Neural progenitor cell (in vitro differentiated cells): ENCODE measurements at regions not wholly inside any gene's neighbourhood (a gene's known extent, or its start where the extent isn't known, plus 50 kb on each side); places are given as distances from the start of the nearest gene placed in this dataset.

Experiments used
- DNase-seq: peaks from one replicate; pipeline ENCODE4 v3.0.0-alpha.2; 2016; ENCODE audit warnings: low spot score
- H2AFZ ChIP-seq: fragments of 200-600 bp; sonication (generic); replicated peaks from 2 replicates; pipeline ENCODE4 v1.6.1; 2016; ENCODE audit warnings: antibody characterized with exemption
- H3F3A ChIP-seq: fragments of 200-600 bp; sonication (generic); 2 replicates; pipeline ENCODE4 v1.6.1; 2016; ENCODE audit warnings: antibody characterized with exemption, low read depth
- H3K27ac ChIP-seq: fragments of 200-600 bp; sonication (generic); 2 replicates; pipeline ENCODE4 v1.5.1; 2016; ENCODE audit warnings: mild to moderate bottlenecking
- H3K27me3 ChIP-seq: fragments of 200-600 bp; sonication (generic); 2 replicates; pipeline ENCODE4 v1.6.1; 2016; ENCODE audit warnings: mild to moderate bottlenecking, moderate library complexity
- H3K36me3 ChIP-seq: fragments of 200-600 bp; sonication (generic); 2 replicates; pipeline ENCODE4 v1.5.1; 2016
- H3K4me1 ChIP-seq: fragments of 200-600 bp; sonication (generic); 2 replicates; pipeline ENCODE4 v1.6.1; 2016; ENCODE audit warnings: mixed run types
- H3K4me2 ChIP-seq: fragments of 200-600 bp; sonication (generic); 2 replicates; pipeline ENCODE4 v1.6.1; 2016
- H3K4me3 ChIP-seq: fragments of 200-600 bp; sonication (generic); 2 replicates; pipeline ENCODE4 v1.5.1; 2016
- H3K79me2 ChIP-seq: fragments of 200-600 bp; sonication (generic); 2 replicates; pipeline ENCODE4 v1.6.1; 2016; ENCODE audit warnings: low read depth
- H3K9ac ChIP-seq: fragments of 200-600 bp; sonication (generic); 2 replicates; pipeline ENCODE4 v1.6.1; 2016
- H3K9me3 ChIP-seq: fragments of 200-600 bp; sonication (generic); 2 replicates; pipeline ENCODE4 v1.5.1; 2016; ENCODE audit warnings: low read depth
- H4K20me1 ChIP-seq: fragments of 200-600 bp; sonication (generic); 2 replicates; pipeline ENCODE4 v1.6.1; 2016; ENCODE audit warnings: low read depth
- H3K27ac Mint-ChIP-seq: 3 replicates; pipeline ENCODE4 v1.8.0; 2021; ENCODE audit warnings: mixed read lengths
- H3K27me3 Mint-ChIP-seq: 2 replicates; pipeline ENCODE4 v1.8.0; 2022; ENCODE audit warnings: low read depth, mild to moderate bottlenecking, inconsistent platforms, moderate library complexity, mixed read lengths; ENCODE audit not compliant: insufficient read depth
- H3K36me3 Mint-ChIP-seq: 3 replicates; pipeline ENCODE4 v1.8.0; 2021; ENCODE audit warnings: mixed read lengths
- H3K4me1 Mint-ChIP-seq: 3 replicates; pipeline ENCODE4 v1.8.0; 2021; ENCODE audit warnings: mixed read lengths
- H3K4me3 Mint-ChIP-seq: 3 replicates; pipeline ENCODE4 v1.8.0; 2021; ENCODE audit warnings: mild to moderate bottlenecking, moderate library complexity, mixed read lengths
- H3K9me3 Mint-ChIP-seq: 3 replicates; pipeline ENCODE4 v1.8.0; 2020; ENCODE audit warnings: mixed read lengths
- EZH2 ChIP-seq: fragments of 200-600 bp; sonication (generic); IDR thresholded peaks from 2 replicates; pipeline ENCODE4 v1.6.1; 2017; ENCODE audit warnings: antibody characterized with exemption, mild to moderate bottlenecking, moderate library complexity
- EZH2phosphoT487 ChIP-seq: fragments of 200-600 bp; sonication (generic); IDR thresholded peaks from 2 replicates; pipeline ENCODE4 v1.6.1; 2017; ENCODE audit warnings: antibody characterized with exemption
- TF ChIP-seq, protein P1 (sequence below): fragments of 200-600 bp; sonication (generic); IDR thresholded peaks from 2 replicates; pipeline ENCODE4 v1.5.1; 2017; ENCODE audit warnings: antibody characterized with exemption, mild to moderate bottlenecking

DNA sequence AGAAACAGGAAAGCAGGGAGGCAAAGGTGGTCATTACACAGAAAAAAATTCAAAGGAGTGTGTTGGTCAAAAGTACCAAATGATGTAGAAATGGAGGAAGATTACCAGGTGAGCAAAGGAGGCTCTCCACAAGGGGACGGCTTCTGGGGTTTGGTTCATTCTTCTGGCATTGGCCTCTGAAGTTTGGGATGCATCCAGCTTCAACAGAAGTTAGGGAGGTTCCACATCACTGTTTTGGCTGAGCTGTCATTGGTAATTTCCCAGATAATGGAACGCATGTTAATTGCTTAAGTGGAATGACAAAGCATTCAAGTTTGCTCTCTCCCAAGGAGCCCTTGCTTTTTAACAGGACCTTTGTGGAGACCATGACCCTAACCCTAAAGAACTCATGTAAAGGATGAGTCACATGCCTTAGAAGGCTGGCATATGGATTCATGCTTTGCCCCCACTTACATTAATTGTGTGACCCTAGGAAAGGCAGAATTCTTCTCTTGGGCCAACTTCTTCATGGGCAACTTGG is 398.6 kb downstream of the GPAM start:
- Histone ChIP-seq H4K20me1 (no peaks in the 10 kb centered on the region), H3K9ac (no peak overlapping the region), H3K9me3 (no peaks in the 10 kb centered on the region), H3K4me2 (no peak overlapping the region), H3K4me3 (no peak overlapping the region), H3K79me2 (no peaks in the 10 kb centered on the region), H3K36me3 (no peaks in the 10 kb centered on the region), H2AFZ (no peak overlapping the region), H3F3A (no peaks in the 10 kb centered on the region), H3K27ac (no peak overlapping the region), H3K27me3 (no peaks in the 10 kb centered on the region), H3K4me1 (no peaks in the 10 kb centered on the region)
- no peak for TF ChIP-seq EZH2phosphoT487
- no peak for TF ChIP-seq EZH2
- TF ChIP-seq, protein P1, sequence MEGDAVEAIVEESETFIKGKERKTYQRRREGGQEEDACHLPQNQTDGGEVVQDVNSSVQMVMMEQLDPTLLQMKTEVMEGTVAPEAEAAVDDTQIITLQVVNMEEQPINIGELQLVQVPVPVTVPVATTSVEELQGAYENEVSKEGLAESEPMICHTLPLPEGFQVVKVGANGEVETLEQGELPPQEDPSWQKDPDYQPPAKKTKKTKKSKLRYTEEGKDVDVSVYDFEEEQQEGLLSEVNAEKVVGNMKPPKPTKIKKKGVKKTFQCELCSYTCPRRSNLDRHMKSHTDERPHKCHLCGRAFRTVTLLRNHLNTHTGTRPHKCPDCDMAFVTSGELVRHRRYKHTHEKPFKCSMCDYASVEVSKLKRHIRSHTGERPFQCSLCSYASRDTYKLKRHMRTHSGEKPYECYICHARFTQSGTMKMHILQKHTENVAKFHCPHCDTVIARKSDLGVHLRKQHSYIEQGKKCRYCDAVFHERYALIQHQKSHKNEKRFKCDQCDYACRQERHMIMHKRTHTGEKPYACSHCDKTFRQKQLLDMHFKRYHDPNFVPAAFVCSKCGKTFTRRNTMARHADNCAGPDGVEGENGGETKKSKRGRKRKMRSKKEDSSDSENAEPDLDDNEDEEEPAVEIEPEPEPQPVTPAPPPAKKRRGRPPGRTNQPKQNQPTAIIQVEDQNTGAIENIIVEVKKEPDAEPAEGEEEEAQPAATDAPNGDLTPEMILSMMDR = no peak
- peaks cover 9% of the 10 kb centered on the region for H3K4me1 Mint-ChIP-seq
- H3K27me3 Mint-ChIP-seq = no peaks in the 10 kb centered on the region
- no peak overlapping the region for H3K27ac Mint-ChIP-seq
- H3K4me3 Mint-ChIP-seq = no peak overlapping the region
- H3K9me3 Mint-ChIP-seq = no peaks in the 10 kb centered on the region
- DNase-seq = no peak
- H3K36me3 Mint-ChIP-seq = no peaks in the 10 kb centered on the region

DNA sequence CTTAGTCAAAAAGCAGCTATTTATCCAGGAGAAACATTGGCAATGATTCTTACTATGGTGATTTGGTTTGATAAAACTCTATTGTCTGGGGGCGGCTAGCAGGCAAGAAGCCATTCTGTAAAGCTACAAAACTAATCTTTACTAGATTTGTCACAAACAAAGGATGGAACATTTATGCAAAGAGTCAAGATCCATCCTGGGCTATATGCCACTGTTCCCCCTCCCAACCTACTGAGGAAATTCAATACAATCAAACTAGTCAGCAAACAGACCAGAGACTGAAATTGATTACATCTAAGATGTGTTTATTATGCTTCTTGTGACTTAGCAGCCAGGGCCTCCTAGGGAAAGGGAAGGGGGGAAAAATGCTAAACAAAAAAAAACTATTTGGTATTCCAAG is 397.6 kb downstream of the GPAM start:
- Histone ChIP-seq H3K27ac (no peak overlapping the region), H3K79me2 (no peaks in the 10 kb centered on the region), H3K4me1 (no peaks in the 10 kb centered on the region), H3K4me2 (no peak overlapping the region), H3F3A (no peaks in the 10 kb centered on the region), H3K9ac (no peak overlapping the region), H3K9me3 (no peaks in the 10 kb centered on the region), H3K27me3 (no peaks in the 10 kb centered on the region), H2AFZ (no peak overlapping the region), H4K20me1 (no peaks in the 10 kb centered on the region), H3K4me3 (no peak overlapping the region), H3K36me3 (no peaks in the 10 kb centered on the region)
- no peak overlapping the region for H3K27ac Mint-ChIP-seq
- no peaks in the 10 kb centered on the region for H3K27me3 Mint-ChIP-seq
- H3K4me1 Mint-ChIP-seq = peaks cover 9% of the 10 kb centered on the region
- TF ChIP-seq, protein P1 = no peak
- no peak for TF ChIP-seq EZH2phosphoT487
- TF ChIP-seq EZH2 = no peak
- H3K4me3 Mint-ChIP-seq = no peak overlapping the region
- H3K36me3 Mint-ChIP-seq = no peaks in the 10 kb centered on the region
- H3K9me3 Mint-ChIP-seq = no peaks in the 10 kb centered on the region
- DNase-seq = no peak

DNA sequence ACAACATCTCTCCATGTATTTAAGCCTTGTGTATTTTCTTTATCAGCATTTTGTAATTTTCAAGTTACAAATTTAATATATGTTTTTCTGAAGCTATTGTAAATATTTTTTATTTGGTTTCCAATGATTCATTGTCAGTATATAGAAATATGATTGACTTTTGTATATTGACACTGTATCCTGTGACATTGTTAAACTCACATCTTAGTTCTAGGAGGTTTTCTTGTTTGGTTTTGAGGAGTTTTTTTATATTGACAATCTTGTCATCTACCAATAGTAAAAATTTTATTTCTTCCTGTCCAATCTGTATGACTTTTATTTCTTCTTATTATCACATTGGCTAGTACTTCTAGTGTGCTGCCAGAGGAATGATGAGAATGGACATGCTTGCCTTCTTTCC is 393.7 kb downstream of the GPAM start:
- Histone ChIP-seq H3K36me3 (no peaks in the 10 kb centered on the region), H2AFZ (no peak overlapping the region), H3K9ac (no peak overlapping the region), H3K27me3 (no peaks in the 10 kb centered on the region), H3K79me2 (no peaks in the 10 kb centered on the region), H3K9me3 (no peaks in the 10 kb centered on the region), H3K4me1 (no peaks in the 10 kb centered on the region), H3K4me2 (no peak overlapping the region), H3K27ac (no peak overlapping the region), H3F3A (no peaks in the 10 kb centered on the region), H4K20me1 (no peaks in the 10 kb centered on the region), H3K4me3 (no peak overlapping the region)
- H3K36me3 Mint-ChIP-seq = no peaks in the 10 kb centered on the region
- peaks cover 2% of the 10 kb centered on the region for H3K9me3 Mint-ChIP-seq
- TF ChIP-seq EZH2phosphoT487 (no peak), EZH2 (no peak)
- TF ChIP-seq, protein P1 = no peak
- no peak overlapping the region for H3K27ac Mint-ChIP-seq
- peaks cover 3% of the 10 kb centered on the region for H3K4me1 Mint-ChIP-seq
- no peaks in the 10 kb centered on the region for H3K27me3 Mint-ChIP-seq
- H3K4me3 Mint-ChIP-seq = no peak overlapping the region
- DNase-seq = no peak
